Left ventricle myocardium inferior (tissue), 1 donor: ENCODE measurements at regions not wholly inside any gene's neighbourhood (a gene's known extent, or its start where the extent isn't known, plus 50 kb on each side); places are given as distances from the start of the nearest gene placed in this dataset.

ENCODE experiments used
- DNase-seq: peaks from one replicate; pipeline ENCODE4 v3.0.0-alpha.2; 2020
- H3K27ac ChIP-seq: fragments of 200-600 bp; replicated peaks from 2 replicates; pipeline ENCODE4 v1.8.0; 2021
- H3K27me3 ChIP-seq: fragments of 200-600 bp; 2 replicates; pipeline ENCODE4 v1.8.0; 2021; ENCODE audit warnings: low read depth
- H3K36me3 ChIP-seq: fragments of 200-600 bp; 2 replicates; pipeline ENCODE4 v1.8.0; 2021
- H3K4me1 ChIP-seq: fragments of 200-600 bp; 2 replicates; pipeline ENCODE4 v1.8.0; 2021
- H3K4me3 ChIP-seq: fragments of 200-600 bp; 2 replicates; pipeline ENCODE4 v1.8.0; 2021; ENCODE audit warnings: mild to moderate bottlenecking, moderate library complexity
- H3K9me3 ChIP-seq: fragments of 200-600 bp; replicated peaks from 2 replicates; pipeline ENCODE4 v1.8.0; 2021
- intact Hi-C: fragments of 100-400 bp; cut with micrococcal nuclease; formaldehyde crosslinking; loops from one replicate; pipeline ENCODE4 v1.11.0; 2022
- TF ChIP-seq, protein P1 (sequence below): fragments of 200-600 bp; IDR thresholded peaks from 2 replicates; pipeline ENCODE4 v1.8.0; 2021; ENCODE audit warnings: antibody characterized with exemption, mild to moderate bottlenecking, borderline replicate concordance
- donor health status: DM: no; HTN: yes; CAD: no; lungs with severe emphysema.

DNA sequence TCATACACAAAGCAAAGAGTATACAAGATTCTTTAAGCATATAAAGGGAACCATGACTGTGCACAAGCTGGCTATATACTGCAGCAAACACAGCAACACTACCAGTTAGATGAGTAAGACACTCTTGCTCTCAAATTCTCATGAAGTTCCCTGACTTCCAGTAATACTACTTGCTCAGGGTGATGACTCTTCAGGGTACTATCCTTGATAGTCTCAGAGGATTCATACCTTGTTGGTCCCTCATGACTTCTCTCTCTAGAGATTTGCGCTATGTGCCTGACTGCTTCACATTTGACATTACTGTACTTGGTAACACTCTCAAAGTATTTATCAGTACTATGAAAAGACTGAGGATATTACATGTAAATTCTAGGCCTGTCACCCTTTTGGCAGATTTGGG is 159.8 kb upstream of the ZRANB2 start:
- H3K27ac ChIP-seq, result no peak overlapping the region
- H3K4me1 ChIP-seq, result no peaks in the 10 kb centered on the region
- no peaks in the 10 kb centered on the region for H3K36me3 ChIP-seq
- no peaks in the 10 kb centered on the region for H3K9me3 ChIP-seq
- no peak overlapping the region for H3K4me3 ChIP-seq
- no peak for DNase-seq
- intact Hi-C loops, result no loop called here
- TF ChIP-seq, protein P1, sequence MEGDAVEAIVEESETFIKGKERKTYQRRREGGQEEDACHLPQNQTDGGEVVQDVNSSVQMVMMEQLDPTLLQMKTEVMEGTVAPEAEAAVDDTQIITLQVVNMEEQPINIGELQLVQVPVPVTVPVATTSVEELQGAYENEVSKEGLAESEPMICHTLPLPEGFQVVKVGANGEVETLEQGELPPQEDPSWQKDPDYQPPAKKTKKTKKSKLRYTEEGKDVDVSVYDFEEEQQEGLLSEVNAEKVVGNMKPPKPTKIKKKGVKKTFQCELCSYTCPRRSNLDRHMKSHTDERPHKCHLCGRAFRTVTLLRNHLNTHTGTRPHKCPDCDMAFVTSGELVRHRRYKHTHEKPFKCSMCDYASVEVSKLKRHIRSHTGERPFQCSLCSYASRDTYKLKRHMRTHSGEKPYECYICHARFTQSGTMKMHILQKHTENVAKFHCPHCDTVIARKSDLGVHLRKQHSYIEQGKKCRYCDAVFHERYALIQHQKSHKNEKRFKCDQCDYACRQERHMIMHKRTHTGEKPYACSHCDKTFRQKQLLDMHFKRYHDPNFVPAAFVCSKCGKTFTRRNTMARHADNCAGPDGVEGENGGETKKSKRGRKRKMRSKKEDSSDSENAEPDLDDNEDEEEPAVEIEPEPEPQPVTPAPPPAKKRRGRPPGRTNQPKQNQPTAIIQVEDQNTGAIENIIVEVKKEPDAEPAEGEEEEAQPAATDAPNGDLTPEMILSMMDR, result no peak
- H3K27me3 ChIP-seq, result no peaks in the 10 kb centered on the region

DNA sequence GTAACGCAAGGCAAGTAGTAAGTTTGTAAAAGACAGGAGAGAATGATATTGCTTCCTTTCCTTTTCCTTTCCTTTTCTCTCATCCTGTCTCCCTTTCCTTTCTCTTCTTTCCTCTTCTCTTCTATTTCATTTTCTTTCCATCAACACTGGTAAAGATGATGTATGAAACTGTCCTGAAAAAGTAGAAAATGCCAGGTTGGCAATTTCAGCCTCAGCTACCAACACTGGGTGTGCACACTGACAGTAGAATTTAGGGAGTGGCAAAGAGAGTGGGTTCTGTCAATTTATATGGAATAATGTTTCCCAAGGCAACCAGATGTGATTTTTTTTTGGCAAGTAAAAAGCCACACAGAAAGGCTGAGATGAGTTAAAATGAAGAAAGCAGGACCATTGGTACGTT is 155.7 kb upstream of the ZRANB2 start:
- Histone ChIP-seq H3K4me1 (no peaks in the 10 kb centered on the region), H3K36me3 (no peaks in the 10 kb centered on the region), H3K9me3 (no peaks in the 10 kb centered on the region), H3K27ac (no peak overlapping the region), H3K4me3 (no peak overlapping the region), H3K27me3 (no peaks in the 10 kb centered on the region)
- intact Hi-C loops, result no loop called here
- TF ChIP-seq, protein P1, result no peak
- DNase-seq, result no peak

DNA sequence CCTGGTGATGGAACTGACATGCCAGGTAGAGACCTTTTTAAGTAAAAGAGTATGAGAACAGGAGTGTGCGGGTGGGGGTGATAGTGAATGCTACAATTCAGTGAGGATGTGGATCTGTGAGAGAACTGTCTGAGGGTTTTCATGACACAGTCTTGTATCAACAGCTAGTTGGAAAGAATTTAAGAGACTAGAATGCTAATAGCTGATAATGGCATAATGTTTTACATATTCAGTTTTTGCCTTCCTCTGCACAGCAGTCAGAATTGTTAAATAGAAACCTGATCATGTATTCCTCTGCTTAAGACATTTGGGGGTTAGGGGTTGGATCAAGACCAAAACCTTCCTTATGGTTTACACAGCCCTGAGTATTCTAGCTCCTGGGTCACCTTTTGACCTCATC is 152.8 kb upstream of the ZRANB2 start:
- intact Hi-C loops, result no loop called here
- Histone ChIP-seq H3K4me1 (no peaks in the 10 kb centered on the region), H3K9me3 (no peaks in the 10 kb centered on the region), H3K27me3 (no peaks in the 10 kb centered on the region), H3K27ac (no peak overlapping the region), H3K4me3 (no peak overlapping the region), H3K36me3 (no peaks in the 10 kb centered on the region)
- no peak for DNase-seq
- TF ChIP-seq, protein P1, result no peak

DNA sequence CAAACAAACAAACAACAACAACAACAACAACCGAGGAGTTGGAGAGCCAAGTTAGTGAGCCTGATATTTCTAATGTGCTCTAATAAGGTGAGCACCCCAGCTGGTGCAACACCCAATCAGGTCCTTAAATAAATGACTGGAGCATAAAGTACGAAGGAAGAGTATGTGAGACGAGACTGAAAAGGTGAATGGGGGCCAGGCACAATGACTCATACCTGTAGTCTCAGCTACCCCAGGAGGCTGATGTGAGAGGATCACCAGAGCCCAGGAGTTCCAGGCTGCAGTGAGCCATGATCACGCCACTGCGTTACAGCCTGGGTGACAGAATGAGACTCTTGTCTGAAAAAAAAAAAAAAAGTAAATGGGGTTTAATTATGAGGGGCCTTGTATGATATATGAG is 152.0 kb upstream of the ZRANB2 start:
- H3K4me1 ChIP-seq, result peaks cover 6% of the 10 kb centered on the region
- no peak for DNase-seq
- no peaks in the 10 kb centered on the region for H3K36me3 ChIP-seq
- no peaks in the 10 kb centered on the region for H3K27me3 ChIP-seq
- H3K27ac ChIP-seq, result no peak overlapping the region
- H3K4me3 ChIP-seq, result no peak overlapping the region
- no peaks in the 10 kb centered on the region for H3K9me3 ChIP-seq
- TF ChIP-seq, protein P1, result no peak
- intact Hi-C loops, result no loop called here

DNA sequence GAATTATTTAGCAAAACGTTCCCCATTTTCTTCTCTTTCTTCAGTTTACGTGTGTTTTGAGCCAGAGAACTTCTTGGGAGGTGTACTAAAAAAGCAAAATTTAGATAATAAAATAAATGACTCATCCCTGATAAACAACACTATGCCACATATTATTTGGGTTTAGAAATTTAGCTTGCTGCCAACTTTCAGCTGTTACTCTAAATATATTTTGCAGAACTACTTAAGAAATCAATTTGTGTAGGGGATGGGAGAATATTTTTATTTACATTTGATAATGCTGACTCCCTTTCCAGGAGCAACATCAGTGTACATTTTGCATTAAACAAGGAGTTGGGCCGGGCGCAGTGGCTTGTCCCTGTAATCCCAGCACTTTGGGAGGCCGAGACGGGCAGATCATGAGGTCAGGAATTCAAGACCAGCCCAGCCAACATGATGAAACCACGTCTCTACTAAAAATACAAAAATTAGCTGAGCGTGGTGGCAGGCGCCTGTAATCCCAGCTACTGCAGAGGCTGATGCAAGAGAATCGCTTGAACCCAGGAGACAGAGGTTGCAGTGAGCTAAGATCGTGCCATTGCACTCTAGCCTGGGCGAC is 151.4 kb upstream of the ZRANB2 start:
- Histone ChIP-seq H3K36me3 (no peaks in the 10 kb centered on the region), H3K27me3 (no peaks in the 10 kb centered on the region), H3K4me1 (peaks cover 6% of the 10 kb centered on the region), H3K4me3 (no peak overlapping the region), H3K27ac (no peak overlapping the region), H3K9me3 (no peaks in the 10 kb centered on the region)
- DNase-seq, result no peak
- TF ChIP-seq, protein P1, result no peak
- intact Hi-C loops, result no loop called here
